DOHH2 (cell line): ENCODE measurements at regions not wholly inside any gene's neighbourhood (a gene's known extent, or its start where the extent isn't known, plus 50 kb on each side); places are given as distances from the start of the nearest gene placed in this dataset.

Experiments
- CTCF ChIP-seq: fragments of 200-600 bp; sonication (generic); IDR thresholded peaks from one replicate; pipeline ENCODE4 v1.5.1; 2014; ENCODE audit warnings: antibody characterized with exemption, mild to moderate bottlenecking, low read depth, low read length; ENCODE audit not compliant: poor library complexity, severe bottlenecking
- EZH2phosphoT487 ChIP-seq: fragments of 200-600 bp; sonication (generic); IDR thresholded peaks from 2 replicates; pipeline ENCODE4 v1.6.1; 2017; ENCODE audit warnings: borderline replicate concordance, mild to moderate bottlenecking, antibody characterized with exemption, low read length, moderate library complexity, mixed read lengths

- TF ChIP-seq CTCF, result no peak
- TF ChIP-seq EZH2phosphoT487, result no peak
Measured at GRCh38 chr3:24981924-24982323, 446.1 kb upstream of the RARB start.
